SJCRH30 (cell line): ENCODE measurements at regions not wholly inside any gene's neighbourhood (a gene's known extent, or its start where the extent isn't known, plus 50 kb on each side); places are given as distances from the start of the nearest gene placed in this dataset.
"Not testable (repeated sequence)": the region's sequence is repeated elsewhere in the genome, so short reads cannot be mapped to it uniquely, and the experiment has no call there.

Source experiments
- DNase-seq, 2 experiments: peaks; one replicate each; pipeline ENCODE4 v3.0.0-alpha.2; 2015 to 2020
- H3K27ac ChIP-seq: fragments of 250-450 bp; sonication (Bioruptor Pico); 2 replicates; pipeline ENCODE4 v1.5.1; 2020; ENCODE audit warnings: mild to moderate bottlenecking, moderate library complexity
- H3K27me3 ChIP-seq: fragments of 250-450 bp; sonication (Bioruptor Pico); 2 replicates; pipeline ENCODE4 v1.5.1; 2020; ENCODE audit warnings: mild to moderate bottlenecking, moderate library complexity
- H3K36me3 ChIP-seq: fragments of 250-450 bp; sonication (Bioruptor Pico); 2 replicates; pipeline ENCODE4 v1.5.1; 2020; ENCODE audit warnings: mild to moderate bottlenecking, moderate library complexity
- H3K4me1 ChIP-seq: fragments of 250-450 bp; sonication (Bioruptor Pico); 2 replicates; pipeline ENCODE4 v1.5.1; 2020; ENCODE audit warnings: mild to moderate bottlenecking, moderate library complexity
- H3K4me3 ChIP-seq: fragments of 250-450 bp; sonication (Bioruptor Pico); 2 replicates; pipeline ENCODE4 v1.5.1; 2020; ENCODE audit warnings: mild to moderate bottlenecking, moderate library complexity
- H3K9me3 ChIP-seq: fragments of 250-450 bp; sonication (Bioruptor Pico); replicated peaks from 2 replicates; pipeline ENCODE4 v1.5.1; 2020; ENCODE audit warnings: mild to moderate bottlenecking, moderate library complexity

DNA sequence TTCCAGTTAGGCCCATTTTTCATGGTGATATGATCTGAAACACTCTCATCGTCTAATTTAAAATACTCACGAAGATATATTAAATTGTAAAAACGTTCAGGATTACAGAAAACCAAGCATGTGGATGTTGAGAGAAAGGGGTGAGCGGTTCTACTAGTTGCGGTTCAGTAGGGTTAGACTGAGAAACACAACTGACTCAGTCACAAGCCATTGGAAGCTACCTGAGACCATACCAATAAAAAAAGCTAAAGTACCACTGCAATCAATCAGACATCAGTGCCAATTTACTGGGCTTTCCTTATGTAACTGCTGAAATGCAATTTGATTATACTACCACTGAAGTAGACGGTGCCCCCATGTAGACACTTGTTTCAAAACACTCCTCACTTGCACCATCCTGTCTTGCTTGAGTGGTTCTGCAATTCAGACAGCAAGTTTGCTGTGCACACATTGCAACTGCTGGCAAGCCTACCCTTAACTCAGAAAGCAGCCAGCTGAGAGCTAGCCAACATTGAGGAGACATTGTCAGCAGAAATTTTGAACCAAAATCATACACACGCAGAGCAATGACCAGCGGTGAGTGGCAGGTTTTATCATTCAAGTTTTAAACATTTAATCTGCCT lies 368.7 kb upstream of the ARHGEF26 start:
- Histone ChIP-seq H3K36me3 (no peaks in the 10 kb centered on the region), H3K4me1 (no peaks in the 10 kb centered on the region), H3K4me3 (no peak overlapping the region), H3K27ac (no peak overlapping the region), H3K27me3 (no peaks in the 10 kb centered on the region), H3K9me3 (no peaks in the 10 kb centered on the region)
- DNase-seq: no peak

DNA sequence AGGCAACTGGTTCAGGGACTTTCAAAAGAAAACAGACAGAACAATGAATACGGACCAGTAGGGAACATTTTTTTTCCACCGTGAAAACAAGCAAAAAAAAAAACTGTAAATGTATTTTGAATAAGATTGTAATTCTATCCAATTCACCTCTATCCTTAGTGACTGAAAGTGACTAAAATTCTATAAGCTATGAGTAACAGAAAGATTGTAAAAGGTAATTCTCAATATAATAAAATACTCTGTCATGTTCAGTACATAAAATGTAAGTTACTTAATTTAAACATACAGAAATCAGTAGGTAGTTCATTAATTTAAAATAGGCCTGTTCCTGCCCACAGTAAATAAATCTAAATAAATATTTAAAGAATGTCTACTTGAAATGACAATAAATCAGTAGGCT lies 368.2 kb upstream of the ARHGEF26 start:
- no peak overlapping the region for H3K27ac ChIP-seq
- no peaks in the 10 kb centered on the region for H3K4me1 ChIP-seq
- H3K9me3 ChIP-seq: no peaks in the 10 kb centered on the region
- DNase-seq: no peak
- no peaks in the 10 kb centered on the region for H3K36me3 ChIP-seq
- H3K4me3 ChIP-seq: no peak overlapping the region
- H3K27me3 ChIP-seq: no peaks in the 10 kb centered on the region

DNA sequence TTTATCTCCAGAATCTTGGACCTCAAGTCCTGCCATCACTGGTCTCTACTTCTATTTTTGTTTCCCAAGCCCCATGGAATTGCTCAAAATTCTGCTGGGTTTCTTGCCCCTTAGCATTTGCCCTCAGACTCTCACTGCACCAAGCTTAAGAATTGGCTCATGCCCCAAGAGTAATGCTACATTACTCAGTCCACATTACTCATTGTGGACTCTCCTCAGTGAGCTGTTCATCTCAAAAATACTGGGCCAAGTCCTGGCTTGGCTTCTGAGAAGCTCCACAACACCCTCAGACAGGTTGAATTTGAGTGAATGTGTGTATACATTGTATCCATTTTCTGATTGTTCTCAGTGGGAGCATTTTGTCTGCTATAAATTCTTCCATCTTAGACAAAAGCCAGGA lies 364.4 kb upstream of the ARHGEF26 start:
- no peak overlapping the region for H3K4me3 ChIP-seq
- no peaks in the 10 kb centered on the region for H3K27me3 ChIP-seq
- no peak for DNase-seq
- H3K4me1 ChIP-seq: no peaks in the 10 kb centered on the region
- no peak overlapping the region for H3K27ac ChIP-seq
- H3K36me3 ChIP-seq: no peaks in the 10 kb centered on the region
- H3K9me3 ChIP-seq: no peaks in the 10 kb centered on the region

DNA sequence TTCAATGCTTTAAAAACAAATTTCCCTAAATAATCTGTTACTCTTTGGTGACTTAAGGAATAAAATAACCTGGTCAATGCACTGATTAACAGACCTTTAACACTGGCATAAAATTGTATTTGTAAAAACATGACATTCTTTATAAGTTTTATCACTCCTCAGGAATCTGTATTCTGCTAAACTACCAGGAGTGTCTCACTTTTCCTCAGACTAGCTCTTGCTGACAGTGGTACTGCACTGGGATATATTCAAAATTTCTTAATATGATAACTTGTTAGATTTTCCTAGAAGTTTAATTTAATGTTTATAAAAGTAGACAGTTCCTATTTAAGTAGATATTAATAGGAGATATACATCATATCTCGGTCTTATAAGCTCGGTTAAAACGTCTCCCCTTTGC lies 363.4 kb upstream of the ARHGEF26 start:
- Histone ChIP-seq H3K9me3 (no peaks in the 10 kb centered on the region), H3K27me3 (no peaks in the 10 kb centered on the region), H3K4me1 (no peaks in the 10 kb centered on the region), H3K4me3 (no peak overlapping the region), H3K27ac (no peak overlapping the region), H3K36me3 (no peaks in the 10 kb centered on the region)
- DNase-seq: no peak

DNA sequence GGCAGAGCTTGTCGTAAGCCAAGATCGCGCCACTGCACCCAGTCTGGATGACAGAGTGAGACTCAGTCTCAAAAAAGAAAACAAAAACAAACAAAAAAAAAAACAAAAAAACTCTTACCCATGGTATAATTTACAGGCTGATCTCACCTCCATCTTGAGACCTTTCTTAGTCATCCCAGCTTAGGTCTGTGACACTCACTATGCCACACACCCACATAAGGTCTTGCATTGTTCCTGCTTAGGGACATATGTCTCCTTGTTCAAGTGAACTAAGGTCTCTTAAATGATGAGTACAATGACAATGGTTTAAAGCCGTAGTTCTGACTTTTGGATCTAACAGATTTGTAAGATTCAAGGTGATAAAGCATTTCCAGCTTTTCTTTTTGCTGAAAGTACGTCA lies 360.2 kb upstream of the ARHGEF26 start:
- Histone ChIP-seq H3K9me3 (no peaks in the 10 kb centered on the region), H3K27me3 (no peaks in the 10 kb centered on the region), H3K4me1 (no peaks in the 10 kb centered on the region), H3K36me3 (no peaks in the 10 kb centered on the region), H3K4me3 (no peak overlapping the region), H3K27ac (no peak overlapping the region)
- no peak for DNase-seq

DNA sequence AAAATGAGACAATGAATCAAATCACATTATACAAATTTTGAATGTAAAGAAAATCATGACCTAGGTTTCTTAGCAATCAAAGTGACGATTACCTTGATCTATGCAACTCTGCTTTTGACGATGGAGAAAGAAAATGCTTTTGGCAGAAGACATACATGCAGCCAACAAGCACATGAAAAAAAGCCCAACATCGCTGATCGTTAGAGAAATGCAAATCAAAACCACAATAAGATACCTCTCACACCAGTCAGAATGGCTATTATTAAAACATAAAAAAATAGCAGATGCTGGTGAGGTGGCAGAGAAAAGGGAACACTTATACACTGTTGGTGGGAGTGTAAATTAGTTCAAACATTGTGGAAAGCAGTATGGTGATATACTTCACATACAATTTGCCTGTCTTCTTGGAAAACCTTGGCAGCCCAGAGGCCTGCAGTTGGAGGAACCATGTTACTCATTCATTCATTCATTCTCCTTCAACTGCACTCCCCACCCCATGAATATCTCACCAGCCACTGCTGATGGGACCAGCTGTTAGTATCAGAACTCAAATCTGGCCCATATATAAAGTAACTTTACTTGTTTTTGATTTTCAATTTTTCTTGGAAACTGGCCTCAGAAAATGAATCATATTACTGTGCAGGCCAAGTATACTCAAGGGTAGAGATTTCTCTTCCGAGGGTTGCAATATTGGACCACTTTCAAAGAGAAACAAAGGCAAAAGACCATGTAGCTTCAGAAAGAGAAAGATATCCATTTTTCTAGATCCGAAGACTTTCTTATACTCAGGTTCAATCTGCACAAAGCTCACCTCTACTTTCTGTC lies 358.6 kb upstream of the ARHGEF26 start:
- no peaks in the 10 kb centered on the region for H3K4me1 ChIP-seq
- H3K36me3 ChIP-seq: no peaks in the 10 kb centered on the region
- no peak for DNase-seq
- H3K9me3 ChIP-seq: no peaks in the 10 kb centered on the region
- no peaks in the 10 kb centered on the region for H3K27me3 ChIP-seq
- no peak overlapping the region for H3K27ac ChIP-seq
- no peak overlapping the region for H3K4me3 ChIP-seq

DNA sequence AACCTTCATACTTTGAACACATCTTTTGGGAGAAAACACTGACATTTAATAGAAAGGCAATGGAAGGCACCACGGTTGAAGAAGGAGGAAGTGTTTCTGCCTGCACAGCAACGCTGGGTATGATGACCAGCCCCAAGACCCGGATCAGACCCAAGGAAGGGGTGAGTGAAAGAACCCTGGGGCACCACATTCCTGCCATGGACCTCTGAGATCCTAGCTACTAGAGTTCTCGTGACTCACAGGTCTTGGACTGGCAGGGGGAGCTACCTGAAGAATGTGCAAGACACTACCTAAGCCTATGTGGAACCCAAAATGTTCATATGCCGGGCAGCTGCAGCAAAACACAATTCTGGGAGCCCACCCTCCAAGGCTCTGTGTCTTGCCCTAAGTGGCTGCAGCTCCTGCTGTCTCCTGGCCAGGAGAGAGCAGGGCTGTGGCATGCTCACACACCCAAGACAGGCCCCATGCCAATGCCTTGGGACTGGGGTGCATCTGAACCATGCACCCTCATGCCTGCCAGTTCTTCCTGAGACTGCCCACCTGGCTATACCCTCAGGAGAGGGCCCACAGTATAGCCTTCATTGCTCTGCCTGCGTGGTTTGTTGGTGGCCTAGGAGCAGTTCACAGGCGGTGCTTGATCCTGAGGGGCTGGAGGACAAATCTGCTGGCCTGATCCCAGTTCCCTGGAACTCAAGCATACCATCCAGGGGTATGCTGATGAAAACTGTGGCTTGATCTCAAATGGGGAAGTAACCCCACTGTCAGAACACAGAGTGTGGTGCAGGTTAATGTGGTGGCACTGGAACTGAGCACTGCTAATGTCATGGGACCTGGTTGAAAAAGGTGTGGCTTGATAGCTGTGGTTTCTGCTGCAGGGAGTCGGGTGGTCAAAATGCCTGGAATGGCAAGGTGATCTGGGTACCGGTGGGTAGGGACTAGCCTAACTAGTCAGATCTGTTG lies 353.3 kb upstream of the ARHGEF26 start:
- H3K4me1 ChIP-seq: no peaks in the 10 kb centered on the region
- H3K9me3 ChIP-seq: no peaks in the 10 kb centered on the region
- no peak overlapping the region for H3K4me3 ChIP-seq
- no peaks in the 10 kb centered on the region for H3K36me3 ChIP-seq
- no peak for DNase-seq
- no peaks in the 10 kb centered on the region for H3K27me3 ChIP-seq
- no peak overlapping the region for H3K27ac ChIP-seq

DNA sequence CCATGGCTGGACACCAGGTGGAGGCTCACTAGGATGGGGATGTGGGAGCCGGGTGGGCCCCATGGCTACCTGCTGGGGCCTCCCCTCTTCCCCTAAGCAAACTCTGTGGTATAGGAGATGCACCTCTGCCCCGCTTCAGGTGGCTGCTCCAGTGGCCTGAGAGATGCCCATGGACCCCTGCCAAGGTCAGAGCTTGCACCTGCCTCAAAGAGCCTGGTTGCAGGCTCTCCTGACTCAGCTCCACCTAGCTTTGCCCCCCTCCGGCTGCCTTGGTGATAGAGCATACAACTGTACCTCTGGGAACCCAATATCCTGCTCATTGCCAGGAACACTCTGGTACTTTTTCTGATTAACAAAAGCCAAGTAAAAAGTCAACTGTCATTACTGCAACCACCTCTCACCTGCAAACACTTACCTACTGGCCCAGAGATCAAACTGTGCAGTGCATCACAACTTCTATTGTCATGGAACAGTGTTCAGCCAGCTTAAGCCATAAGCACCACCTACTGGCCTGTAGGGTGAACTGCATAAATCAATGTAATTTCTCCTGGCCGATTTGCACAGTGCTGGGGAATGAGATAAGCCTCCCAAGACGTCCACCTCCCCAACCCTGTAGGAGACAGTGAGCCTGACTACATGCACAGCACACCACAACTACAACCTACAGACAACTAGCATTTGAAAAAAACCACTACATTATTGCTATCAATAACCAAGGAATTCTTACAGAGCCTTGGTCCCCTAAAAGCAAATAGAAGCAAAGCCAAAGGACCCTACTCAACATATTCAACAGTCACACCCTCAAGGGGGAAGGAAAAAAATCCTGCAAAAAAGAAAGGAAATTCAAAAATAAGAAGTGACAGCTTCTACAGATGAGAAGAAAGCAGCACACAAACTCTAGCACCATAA lies 352.4 kb upstream of the ARHGEF26 start:
- Histone ChIP-seq H3K27ac (no peak overlapping the region), H3K4me1 (no peaks in the 10 kb centered on the region), H3K9me3 (no peaks in the 10 kb centered on the region), H3K4me3 (no peak overlapping the region), H3K36me3 (no peaks in the 10 kb centered on the region), H3K27me3 (no peaks in the 10 kb centered on the region)
- DNase-seq: peak; percentile 20 to 63

DNA sequence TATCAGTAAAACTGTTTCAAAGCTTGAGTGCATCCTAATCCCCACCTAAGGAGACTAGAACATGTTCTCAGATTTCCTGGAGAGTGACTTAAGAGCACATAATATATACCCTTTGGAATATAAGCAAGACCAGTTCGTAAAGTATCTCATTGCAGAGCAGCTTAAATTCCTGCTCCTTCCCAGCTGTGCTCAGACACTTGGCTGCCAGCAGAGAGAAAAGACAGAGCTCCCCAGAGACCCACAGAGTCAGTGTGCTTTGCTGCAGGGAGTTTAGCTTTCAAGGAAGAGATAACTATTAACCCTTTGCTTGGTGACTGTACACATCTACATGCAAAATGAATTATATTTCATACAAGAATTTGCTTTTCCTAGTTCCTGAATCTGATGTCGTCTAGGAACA lies 338.1 kb upstream of the ARHGEF26 start:
- DNase-seq: peak; percentile 42 to 65
- Histone ChIP-seq H3K4me1 (no peaks in the 10 kb centered on the region), H3K36me3 (no peaks in the 10 kb centered on the region), H3K27ac (no peak overlapping the region), H3K27me3 (no peaks in the 10 kb centered on the region), H3K4me3 (no peak overlapping the region), H3K9me3 (no peaks in the 10 kb centered on the region)

DNA sequence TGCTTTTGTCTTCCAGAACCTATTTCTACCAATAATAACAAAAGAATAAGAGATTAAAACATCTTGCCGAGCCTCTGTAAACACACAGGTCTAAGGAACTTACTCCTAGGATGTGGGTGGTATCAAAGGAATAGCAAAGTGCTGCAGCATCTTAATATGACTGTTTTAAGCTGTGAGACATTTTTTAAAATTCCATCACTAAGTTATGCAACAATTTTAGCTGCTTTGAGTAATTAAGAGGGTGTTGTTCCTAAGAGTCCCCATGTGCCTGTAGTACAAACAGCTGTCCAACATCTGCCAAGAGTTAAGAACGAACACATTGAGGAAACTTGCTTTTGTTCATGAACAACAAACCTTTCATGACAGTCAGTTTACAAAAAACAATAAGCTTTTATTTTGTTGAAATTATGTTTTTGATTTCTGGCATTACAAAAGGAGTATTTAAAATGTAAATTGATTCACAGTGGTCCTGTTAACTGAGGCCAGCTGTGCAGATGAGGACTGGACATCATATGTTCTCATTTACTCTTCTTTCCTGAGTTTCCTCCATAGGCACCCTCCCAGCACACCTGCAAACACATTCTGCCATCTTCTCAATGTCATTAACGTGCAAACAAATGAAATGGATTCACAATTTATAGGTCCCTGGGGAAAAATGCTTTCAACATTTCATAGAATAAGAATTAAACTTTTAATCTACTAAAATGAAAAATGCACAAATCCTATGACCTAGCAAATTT lies 337.3 kb upstream of the ARHGEF26 start:
- no peaks in the 10 kb centered on the region for H3K9me3 ChIP-seq

DNA sequence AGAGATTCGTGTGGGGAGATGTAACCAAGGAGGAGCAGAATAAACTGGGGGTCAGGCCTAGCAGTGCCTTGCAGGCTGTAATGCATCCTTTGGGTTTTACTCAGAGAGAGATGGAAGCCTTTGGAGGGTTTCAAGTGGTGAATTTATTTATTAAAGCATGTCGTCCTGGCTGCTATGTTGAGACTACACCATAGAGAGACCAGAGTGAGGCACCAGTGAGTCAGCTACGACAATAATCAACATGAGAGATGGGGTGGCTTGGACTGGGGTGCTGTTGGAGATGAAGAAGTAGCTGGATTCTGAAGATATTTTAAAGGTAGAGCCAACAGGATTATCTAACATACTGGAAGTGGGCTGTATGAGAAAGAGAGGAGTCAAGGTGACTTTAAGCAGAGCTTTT lies 335.3 kb upstream of the ARHGEF26 start:
- Histone ChIP-seq H3K4me3 (no peak overlapping the region), H3K36me3 (no peaks in the 10 kb centered on the region), H3K9me3 (no peaks in the 10 kb centered on the region), H3K27ac (no peak overlapping the region), H3K27me3 (no peaks in the 10 kb centered on the region), H3K4me1 (no peaks in the 10 kb centered on the region)
- DNase-seq: no peak

More for the DNA sequence above, 337.3 kb upstream of the ARHGEF26 start:
- H3K27me3 ChIP-seq: no peaks in the 10 kb centered on the region
- no peak overlapping the region for H3K4me3 ChIP-seq
- no peak overlapping the region for H3K27ac ChIP-seq
- no peak for DNase-seq
- no peaks in the 10 kb centered on the region for H3K4me1 ChIP-seq
- H3K36me3 ChIP-seq: no peaks in the 10 kb centered on the region

DNA sequence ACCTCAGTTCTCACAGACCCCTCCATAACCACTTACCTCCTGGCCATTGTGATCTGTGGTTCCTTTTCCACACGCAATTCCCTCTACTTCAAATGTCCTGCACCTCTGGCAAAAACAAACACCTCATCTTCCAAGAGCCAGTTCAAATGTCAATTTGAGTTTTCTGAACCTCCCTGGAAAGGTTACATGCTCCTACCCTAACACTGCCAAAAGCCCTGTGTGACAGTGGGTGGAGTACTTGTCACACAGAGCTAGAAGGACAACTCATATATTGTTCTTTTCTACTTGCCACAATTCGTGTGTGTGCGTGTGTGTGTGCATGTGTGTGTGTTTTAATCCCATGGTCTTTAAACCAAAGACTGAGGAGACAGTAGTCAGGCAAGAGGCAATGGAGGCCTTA lies 331.8 kb upstream of the ARHGEF26 start:
- Histone ChIP-seq H3K4me3 (no peak overlapping the region), H3K27ac (no peak overlapping the region), H3K9me3 (no peaks in the 10 kb centered on the region), H3K4me1 (no peaks in the 10 kb centered on the region), H3K36me3 (no peaks in the 10 kb centered on the region), H3K27me3 (no peaks in the 10 kb centered on the region)
- no peak for DNase-seq

DNA sequence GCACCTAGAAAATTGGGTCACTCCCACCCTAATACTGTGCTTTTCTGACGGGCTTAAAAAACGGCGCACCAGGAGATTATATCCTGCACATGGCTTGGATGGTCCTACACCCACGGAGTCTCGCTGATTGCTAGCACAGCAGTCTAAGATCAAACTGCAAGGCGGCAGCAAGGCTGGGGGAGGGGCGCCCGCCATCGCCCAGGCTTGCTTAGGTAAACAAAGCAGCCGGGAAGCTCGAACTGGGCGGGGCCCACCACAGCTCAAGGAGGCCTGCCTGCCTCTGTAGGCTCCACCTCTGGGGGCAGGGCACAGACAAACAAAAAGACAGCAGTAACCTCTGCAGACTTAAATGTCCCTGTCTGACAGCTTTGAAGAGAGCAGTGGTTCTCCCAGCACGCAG lies 324.1 kb upstream of the ARHGEF26 start:
- DNase-seq, H3K27me3 ChIP-seq, H3K9me3 ChIP-seq, H3K4me1 ChIP-seq, H3K27ac ChIP-seq, H3K36me3 ChIP-seq, H3K4me3 ChIP-seq: not testable (repeated sequence)

DNA sequence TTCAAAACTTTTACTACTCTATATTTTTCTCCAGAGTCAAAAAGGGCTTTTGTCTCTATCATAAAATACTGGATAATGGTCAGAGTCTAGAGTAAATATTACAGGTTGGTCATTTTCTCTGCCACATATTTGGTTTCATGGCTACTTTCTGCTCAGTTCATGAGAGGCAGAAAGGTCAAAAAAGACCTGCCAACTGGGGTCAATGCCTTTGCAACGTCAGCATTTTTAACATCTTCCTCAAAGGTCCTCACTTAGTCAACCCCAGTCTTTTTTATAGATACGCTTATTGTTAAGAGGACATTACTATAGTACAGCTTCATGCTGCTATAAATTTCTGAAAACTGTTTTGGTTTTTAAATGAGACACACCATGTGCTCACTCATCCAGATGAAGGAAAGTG lies 312.1 kb upstream of the ARHGEF26 start:
- Histone ChIP-seq H3K27me3 (peaks cover 5% of the 10 kb centered on the region; the same call in 1 of the 2 replicates), H3K9me3 (no peaks in the 10 kb centered on the region)

More for the DNA sequence above, 312.1 kb upstream of the ARHGEF26 start:
- Histone ChIP-seq H3K4me1 (no peaks in the 10 kb centered on the region), H3K27ac (no peak overlapping the region), H3K4me3 (no peak overlapping the region), H3K36me3 (no peaks in the 10 kb centered on the region)
- no peak for DNase-seq
